ENCODE measurements at regions not wholly inside any gene's neighbourhood (a gene's known extent, or its start where the extent isn't known, plus 50 kb on each side); places are given as distances from the start of the nearest gene placed in this dataset.
"Not testable (repeated sequence)": the region's sequence is repeated elsewhere in the genome, so short reads cannot be mapped to it uniquely, and the experiment has no call there.

- Histone ChIP-seq H2AFZ (ENCODE audit: low read length) (no peak overlapping the region), H3K4me3 (ENCODE audit: low read depth, low read length, poor library complexity, severe bottlenecking) (no peak overlapping the region), H3K9me3 (ENCODE audit: low read length) (no peaks in the 10 kb centered on the region), H3K27ac (ENCODE audit: low read depth, low read length, poor library complexity, severe bottlenecking) (no peak overlapping the region), H3K36me3 (ENCODE audit: insufficient read depth, low read length) (no peaks in the 10 kb centered on the region), H3K9me2 (ENCODE audit: insufficient read depth, low read length) (no peaks in the 10 kb centered on the region), H3K79me2 (ENCODE audit: insufficient read depth, low read depth, low read length) (no peaks in the 10 kb centered on the region), H4K20me1 (ENCODE audit: insufficient read depth, low read length) (no peaks in the 10 kb centered on the region), H3K4me1 (ENCODE audit: insufficient read depth, low read length, poor library complexity, severe bottlenecking) (no peaks in the 10 kb centered on the region), H3K4me2 (ENCODE audit: low read length) (no peak overlapping the region)
- CTCF ChIA-PET (ENCODE audit: unreplicated experiment) = no interaction called here
- BruUV-seq (replicated peaks) = no TSS peak
- DNase-seq (ENCODE audit: low spot score) = no peak
- intact Hi-C loops (cut with micrococcal nuclease; ENCODE audit: unreplicated experiment) = no loop called here
- POLR2A ChIA-PET = no interaction called here
- no peak for TF ChIP-seq EZH2phosphoT487 (IDR thresholded peaks at IDR 0.05; ENCODE audit: borderline replicate concordance, low read depth, low read length)
- no peak for TF ChIP-seq CTCF (conservative IDR thresholded peaks at IDR 0.05; ENCODE audit: low read length)
Observed at GRCh38 chr6:14417377-14417776, 299.8 kb downstream of the CD83 start.

GRCh38 chr6:14419224-14419623, 301.7 kb downstream of the CD83 start:
- CTCF ChIA-PET (ENCODE audit: unreplicated experiment); intact Hi-C loops (cut with micrococcal nuclease; ENCODE audit: unreplicated experiment); H3K4me1 ChIP-seq (ENCODE audit: insufficient read depth, low read length, poor library complexity, severe bottlenecking); H4K20me1 ChIP-seq (ENCODE audit: insufficient read depth, low read length); H3K79me2 ChIP-seq (ENCODE audit: insufficient read depth, low read depth, low read length); BruUV-seq (replicated peaks); H3K9me2 ChIP-seq (ENCODE audit: insufficient read depth, low read length); H3K27ac ChIP-seq (ENCODE audit: low read depth, low read length, poor library complexity, severe bottlenecking); H3K9me3 ChIP-seq (ENCODE audit: low read length); H3K4me3 ChIP-seq (ENCODE audit: low read depth, low read length, poor library complexity, severe bottlenecking); H2AFZ ChIP-seq (ENCODE audit: low read length); H3K36me3 ChIP-seq (ENCODE audit: insufficient read depth, low read length); DNase-seq (ENCODE audit: low spot score); H3K4me2 ChIP-seq (ENCODE audit: low read length): not testable (repeated sequence)
- POLR2A ChIA-PET = interaction anchor here (0.6 to 0.8 kb wide), 2 partner anchors 17 to 24 kb away, joined by 3 read pairs; no protein-coding TSS in a partner anchor

- no peaks in the 10 kb centered on the region for H3K4me1 ChIP-seq (ENCODE audit: insufficient read depth, low read length, poor library complexity, severe bottlenecking)
- H3K9me3 ChIP-seq (ENCODE audit: low read length) = no peaks in the 10 kb centered on the region
- no peak overlapping the region for H2AFZ ChIP-seq (ENCODE audit: low read length)
- H3K4me2 ChIP-seq (ENCODE audit: low read length) = no peak overlapping the region
- H3K4me3 ChIP-seq (ENCODE audit: low read depth, low read length, poor library complexity, severe bottlenecking) = no peak overlapping the region
- no peaks in the 10 kb centered on the region for H3K9me2 ChIP-seq (ENCODE audit: insufficient read depth, low read length)
- H4K20me1 ChIP-seq (ENCODE audit: insufficient read depth, low read length) = no peaks in the 10 kb centered on the region
- H3K36me3 ChIP-seq (ENCODE audit: insufficient read depth, low read length) = no peaks in the 10 kb centered on the region
- ChIA-PET CTCF (ENCODE audit: unreplicated experiment) (no interaction called here), POLR2A (no interaction called here)
- no TSS peak for BruUV-seq (replicated peaks)
- no peak for DNase-seq (ENCODE audit: low spot score)
- H3K79me2 ChIP-seq (ENCODE audit: insufficient read depth, low read depth, low read length) = no peaks in the 10 kb centered on the region
- no peak overlapping the region for H3K27ac ChIP-seq (ENCODE audit: low read depth, low read length, poor library complexity, severe bottlenecking)
- intact Hi-C loops (cut with micrococcal nuclease; ENCODE audit: unreplicated experiment) = no loop called here
- TF ChIP-seq EZH2phosphoT487 (IDR thresholded peaks at IDR 0.05; ENCODE audit: borderline replicate concordance, low read depth, low read length) (no peak), CTCF (conservative IDR thresholded peaks at IDR 0.05; ENCODE audit: low read length) (no peak)
Observed at GRCh38 chr6:14422061-14422460, 304.5 kb downstream of the CD83 start.
